Neural progenitor cell (in vitro differentiated cells): ENCODE measurements at regions not wholly inside any gene's neighbourhood (a gene's known extent, or its start where the extent isn't known, plus 50 kb on each side); places are given as distances from the start of the nearest gene placed in this dataset.

Source experiments
- DNase-seq: peaks from one replicate; pipeline ENCODE4 v3.0.0-alpha.2; 2016; ENCODE audit warnings: low spot score
- H2AFZ ChIP-seq: fragments of 200-600 bp; sonication (generic); replicated peaks from 2 replicates; pipeline ENCODE4 v1.6.1; 2016; ENCODE audit warnings: antibody characterized with exemption
- H3F3A ChIP-seq: fragments of 200-600 bp; sonication (generic); 2 replicates; pipeline ENCODE4 v1.6.1; 2016; ENCODE audit warnings: antibody characterized with exemption, low read depth
- H3K27ac ChIP-seq: fragments of 200-600 bp; sonication (generic); 2 replicates; pipeline ENCODE4 v1.5.1; 2016; ENCODE audit warnings: mild to moderate bottlenecking
- H3K27me3 ChIP-seq: fragments of 200-600 bp; sonication (generic); 2 replicates; pipeline ENCODE4 v1.6.1; 2016; ENCODE audit warnings: mild to moderate bottlenecking, moderate library complexity
- H3K36me3 ChIP-seq: fragments of 200-600 bp; sonication (generic); 2 replicates; pipeline ENCODE4 v1.5.1; 2016
- H3K4me1 ChIP-seq: fragments of 200-600 bp; sonication (generic); 2 replicates; pipeline ENCODE4 v1.6.1; 2016; ENCODE audit warnings: mixed run types
- H3K4me2 ChIP-seq: fragments of 200-600 bp; sonication (generic); 2 replicates; pipeline ENCODE4 v1.6.1; 2016
- H3K4me3 ChIP-seq: fragments of 200-600 bp; sonication (generic); 2 replicates; pipeline ENCODE4 v1.5.1; 2016
- H3K79me2 ChIP-seq: fragments of 200-600 bp; sonication (generic); 2 replicates; pipeline ENCODE4 v1.6.1; 2016; ENCODE audit warnings: low read depth
- H3K9ac ChIP-seq: fragments of 200-600 bp; sonication (generic); 2 replicates; pipeline ENCODE4 v1.6.1; 2016
- H3K9me3 ChIP-seq: fragments of 200-600 bp; sonication (generic); 2 replicates; pipeline ENCODE4 v1.5.1; 2016; ENCODE audit warnings: low read depth
- H4K20me1 ChIP-seq: fragments of 200-600 bp; sonication (generic); 2 replicates; pipeline ENCODE4 v1.6.1; 2016; ENCODE audit warnings: low read depth
- H3K27ac Mint-ChIP-seq: 3 replicates; pipeline ENCODE4 v1.8.0; 2021; ENCODE audit warnings: mixed read lengths
- H3K27me3 Mint-ChIP-seq: 2 replicates; pipeline ENCODE4 v1.8.0; 2022; ENCODE audit warnings: low read depth, mild to moderate bottlenecking, inconsistent platforms, moderate library complexity, mixed read lengths; ENCODE audit not compliant: insufficient read depth
- H3K36me3 Mint-ChIP-seq: 3 replicates; pipeline ENCODE4 v1.8.0; 2021; ENCODE audit warnings: mixed read lengths
- H3K4me1 Mint-ChIP-seq: 3 replicates; pipeline ENCODE4 v1.8.0; 2021; ENCODE audit warnings: mixed read lengths
- H3K4me3 Mint-ChIP-seq: 3 replicates; pipeline ENCODE4 v1.8.0; 2021; ENCODE audit warnings: mild to moderate bottlenecking, moderate library complexity, mixed read lengths
- H3K9me3 Mint-ChIP-seq: 3 replicates; pipeline ENCODE4 v1.8.0; 2020; ENCODE audit warnings: mixed read lengths
- EZH2 ChIP-seq: fragments of 200-600 bp; sonication (generic); IDR thresholded peaks from 2 replicates; pipeline ENCODE4 v1.6.1; 2017; ENCODE audit warnings: antibody characterized with exemption, mild to moderate bottlenecking, moderate library complexity
- EZH2phosphoT487 ChIP-seq: fragments of 200-600 bp; sonication (generic); IDR thresholded peaks from 2 replicates; pipeline ENCODE4 v1.6.1; 2017; ENCODE audit warnings: antibody characterized with exemption
- TF ChIP-seq, protein P1 (sequence below): fragments of 200-600 bp; sonication (generic); IDR thresholded peaks from 2 replicates; pipeline ENCODE4 v1.5.1; 2017; ENCODE audit warnings: antibody characterized with exemption, mild to moderate bottlenecking

- no peaks in the 10 kb centered on the region for H3K9me3 Mint-ChIP-seq
- TF ChIP-seq EZH2phosphoT487 (no peak), EZH2 (no peak)
- TF ChIP-seq, protein P1, sequence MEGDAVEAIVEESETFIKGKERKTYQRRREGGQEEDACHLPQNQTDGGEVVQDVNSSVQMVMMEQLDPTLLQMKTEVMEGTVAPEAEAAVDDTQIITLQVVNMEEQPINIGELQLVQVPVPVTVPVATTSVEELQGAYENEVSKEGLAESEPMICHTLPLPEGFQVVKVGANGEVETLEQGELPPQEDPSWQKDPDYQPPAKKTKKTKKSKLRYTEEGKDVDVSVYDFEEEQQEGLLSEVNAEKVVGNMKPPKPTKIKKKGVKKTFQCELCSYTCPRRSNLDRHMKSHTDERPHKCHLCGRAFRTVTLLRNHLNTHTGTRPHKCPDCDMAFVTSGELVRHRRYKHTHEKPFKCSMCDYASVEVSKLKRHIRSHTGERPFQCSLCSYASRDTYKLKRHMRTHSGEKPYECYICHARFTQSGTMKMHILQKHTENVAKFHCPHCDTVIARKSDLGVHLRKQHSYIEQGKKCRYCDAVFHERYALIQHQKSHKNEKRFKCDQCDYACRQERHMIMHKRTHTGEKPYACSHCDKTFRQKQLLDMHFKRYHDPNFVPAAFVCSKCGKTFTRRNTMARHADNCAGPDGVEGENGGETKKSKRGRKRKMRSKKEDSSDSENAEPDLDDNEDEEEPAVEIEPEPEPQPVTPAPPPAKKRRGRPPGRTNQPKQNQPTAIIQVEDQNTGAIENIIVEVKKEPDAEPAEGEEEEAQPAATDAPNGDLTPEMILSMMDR: no peak
- Histone ChIP-seq H4K20me1 (no peaks in the 10 kb centered on the region), H3K4me1 (peaks cover 34% of the 10 kb centered on the region), H3F3A (peaks cover 18% of the 10 kb centered on the region), H3K79me2 (no peaks in the 10 kb centered on the region), H3K27ac (no peak overlapping the region), H3K4me3 (no peak overlapping the region), H2AFZ (no peak overlapping the region), H3K27me3 (peaks cover 1% of the 10 kb centered on the region), H3K9ac (no peak overlapping the region), H3K36me3 (no peaks in the 10 kb centered on the region), H3K4me2 (no peak overlapping the region), H3K9me3 (no peaks in the 10 kb centered on the region)
- H3K27ac Mint-ChIP-seq: no peak overlapping the region
- H3K27me3 Mint-ChIP-seq: peaks cover 5% of the 10 kb centered on the region
- H3K4me3 Mint-ChIP-seq: no peak overlapping the region
- no peak for DNase-seq
- H3K4me1 Mint-ChIP-seq: peaks cover 46% of the 10 kb centered on the region
- no peaks in the 10 kb centered on the region for H3K36me3 Mint-ChIP-seq
Observed at GRCh38 chr6:100232781-100233573, 231.7 kb downstream of the SIM1 start.

- Histone ChIP-seq H4K20me1 (no peaks in the 10 kb centered on the region), H3K4me3 (no peak overlapping the region), H3K9me3 (no peaks in the 10 kb centered on the region), H3K4me2 (no peak overlapping the region), H3K36me3 (no peaks in the 10 kb centered on the region), H3K27me3 (peaks cover 12% of the 10 kb centered on the region), H3K9ac (no peak overlapping the region), H3K27ac (no peak overlapping the region), H3K4me1 (peaks cover 24% of the 10 kb centered on the region), H2AFZ (no peak overlapping the region), H3K79me2 (no peaks in the 10 kb centered on the region), H3F3A (peaks cover 18% of the 10 kb centered on the region)
- Mint-ChIP-seq H3K27me3 (peaks cover 8% of the 10 kb centered on the region), H3K4me1 (peaks cover 38% of the 10 kb centered on the region), H3K27ac (no peak overlapping the region), H3K9me3 (no peaks in the 10 kb centered on the region), H3K36me3 (no peaks in the 10 kb centered on the region), H3K4me3 (no peak overlapping the region)
- no peak for DNase-seq
- no peak for TF ChIP-seq EZH2
- TF ChIP-seq, protein P1: no peak
- TF ChIP-seq EZH2phosphoT487: no peak
Observed at GRCh38 chr6:100230953-100231316, 233.8 kb downstream of the SIM1 start.

DNA sequence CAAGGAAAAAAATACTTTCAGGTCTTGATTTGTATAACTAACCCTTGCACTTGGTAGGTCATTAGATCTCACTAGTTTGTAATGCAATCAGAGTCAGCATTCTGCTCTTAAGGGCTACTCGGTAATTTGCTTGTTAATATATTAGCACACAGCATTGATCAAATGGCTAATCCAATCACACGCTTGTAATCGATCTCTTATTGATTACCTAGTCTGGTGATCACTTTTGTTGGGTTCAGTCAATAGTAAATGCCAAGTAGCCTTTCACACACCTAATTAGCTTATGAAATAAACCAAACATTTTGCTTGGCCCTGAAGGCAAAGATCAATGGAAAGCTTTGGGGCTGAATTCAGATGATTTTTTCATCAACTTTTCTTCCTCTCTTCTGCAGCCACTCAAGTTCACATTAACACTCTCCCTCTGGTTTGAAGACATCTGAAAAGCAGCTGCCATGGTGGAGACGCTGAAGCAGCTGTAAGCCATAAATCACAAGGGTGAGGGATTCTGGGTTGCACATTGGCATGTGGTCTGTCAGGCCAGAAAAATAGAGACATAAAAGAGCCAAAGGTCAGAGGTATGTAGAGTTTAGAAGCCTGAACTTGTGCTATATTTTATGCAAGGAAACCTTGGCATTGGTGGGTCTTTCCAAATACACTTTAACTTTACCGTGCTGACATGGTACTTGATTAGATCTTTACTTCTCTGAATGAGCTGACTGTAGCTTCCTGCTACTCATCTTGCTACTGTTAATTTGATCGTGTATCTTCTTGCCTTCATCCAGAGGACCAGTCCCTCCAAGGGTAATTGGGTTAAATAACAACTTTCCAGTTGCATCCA is 234.4 kb downstream of the SIM1 start:
- Mint-ChIP-seq H3K4me1 (peaks cover 35% of the 10 kb centered on the region), H3K4me3 (peak overlapping the region; percentile 19), H3K27ac (no peak overlapping the region), H3K36me3 (no peaks in the 10 kb centered on the region), H3K9me3 (no peaks in the 10 kb centered on the region), H3K27me3 (peaks cover 8% of the 10 kb centered on the region)
- no peaks in the 10 kb centered on the region for H3K79me2 ChIP-seq
- H2AFZ ChIP-seq: no peak overlapping the region
- no peak overlapping the region for H3K27ac ChIP-seq
- DNase-seq: no peak
- no peak overlapping the region for H3K4me3 ChIP-seq
- no peak overlapping the region for H3K9ac ChIP-seq
- peaks cover 18% of the 10 kb centered on the region for H3F3A ChIP-seq
- no peaks in the 10 kb centered on the region for H3K36me3 ChIP-seq
- no peaks in the 10 kb centered on the region for H3K9me3 ChIP-seq
- peaks cover 24% of the 10 kb centered on the region for H3K4me1 ChIP-seq
- H4K20me1 ChIP-seq: no peaks in the 10 kb centered on the region
- peak overlapping the region; percentile 83 for H3K4me2 ChIP-seq
- TF ChIP-seq EZH2phosphoT487 (no peak), EZH2 (peak; percentile 12)
- TF ChIP-seq, protein P1: no peak
- H3K27me3 ChIP-seq: peaks cover 12% of the 10 kb centered on the region
